Mucosa of gallbladder (tissue), 1 donor: ENCODE measurements at regions not wholly inside any gene's neighbourhood (a gene's known extent, or its start where the extent isn't known, plus 50 kb on each side); places are given as distances from the start of the nearest gene placed in this dataset.

Experiments
- DNase-seq: peaks from one replicate; pipeline ENCODE4 v3.0.0-alpha.2; 2020; ENCODE audit warnings: low spot score
- donor health status: DM: no; HTN: no; CAD: no.

DNA sequence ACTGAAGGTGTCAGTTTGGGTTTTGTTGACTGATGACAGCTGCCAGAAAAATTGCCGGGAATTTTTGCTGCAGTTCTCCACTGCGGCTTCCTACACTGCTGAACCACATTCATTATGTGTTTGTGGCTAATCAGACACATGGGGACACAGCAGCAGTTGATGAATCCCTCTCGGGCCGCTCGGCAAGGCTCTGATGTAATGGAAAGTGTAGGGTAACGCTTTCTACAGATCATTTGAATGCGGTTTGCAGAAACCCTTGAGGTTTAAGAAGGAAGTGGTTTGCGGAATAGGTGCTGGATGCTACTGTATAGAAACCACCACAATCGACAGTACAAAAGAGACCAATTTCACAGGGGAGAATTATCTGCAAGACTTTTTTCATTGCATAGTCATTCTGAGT, 138.7 kb upstream of the SASH1 start:
- DNase-seq: no peak

DNA sequence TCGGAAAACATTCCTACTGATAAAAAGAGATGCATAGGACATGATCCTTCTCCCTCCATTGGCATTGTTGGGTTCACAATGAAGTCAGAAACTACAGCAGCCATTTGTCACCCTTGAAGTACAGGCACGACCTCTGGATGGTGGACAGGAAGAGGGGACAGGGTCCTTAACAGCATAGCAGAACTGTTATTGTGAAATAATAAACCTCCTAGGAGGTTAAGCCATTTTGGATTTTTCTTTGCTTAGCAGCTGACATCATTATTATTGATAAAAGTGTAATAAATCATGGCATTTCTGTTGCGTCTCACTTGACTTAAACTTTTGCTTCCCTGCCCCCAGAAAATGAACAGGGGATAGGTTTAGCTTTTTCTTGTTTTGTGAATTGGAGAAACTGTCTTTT, 134.3 kb upstream of the SASH1 start:
- no peak for DNase-seq

- DNase-seq: no peak
These were observed 130.8 kb upstream of the SASH1 start for GRCh38 chr6:148211777-148212324.

DNA sequence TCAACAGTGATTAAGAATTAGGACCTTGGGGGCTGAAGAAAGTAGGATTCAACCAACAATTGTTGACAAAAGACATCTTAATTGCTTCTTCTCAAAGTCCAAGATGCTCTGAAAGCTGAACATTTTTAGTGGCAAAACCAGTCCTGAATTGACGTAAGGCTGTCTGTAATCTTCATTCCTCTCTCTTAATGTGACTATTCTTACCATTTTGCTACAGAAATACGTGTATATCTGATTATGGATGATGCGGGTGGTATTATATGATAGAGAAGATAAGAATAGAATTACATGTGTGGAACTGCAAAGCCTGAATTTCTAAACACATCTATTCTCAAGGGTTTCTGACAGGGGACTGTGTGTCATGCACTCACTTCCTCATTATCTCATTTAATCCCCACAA, 130.3 kb upstream of the SASH1 start:
- DNase-seq: no peak

- no peak for DNase-seq
These were observed 129.3 kb upstream of the SASH1 start for GRCh38 chr6:148213366-148213765.

DNA sequence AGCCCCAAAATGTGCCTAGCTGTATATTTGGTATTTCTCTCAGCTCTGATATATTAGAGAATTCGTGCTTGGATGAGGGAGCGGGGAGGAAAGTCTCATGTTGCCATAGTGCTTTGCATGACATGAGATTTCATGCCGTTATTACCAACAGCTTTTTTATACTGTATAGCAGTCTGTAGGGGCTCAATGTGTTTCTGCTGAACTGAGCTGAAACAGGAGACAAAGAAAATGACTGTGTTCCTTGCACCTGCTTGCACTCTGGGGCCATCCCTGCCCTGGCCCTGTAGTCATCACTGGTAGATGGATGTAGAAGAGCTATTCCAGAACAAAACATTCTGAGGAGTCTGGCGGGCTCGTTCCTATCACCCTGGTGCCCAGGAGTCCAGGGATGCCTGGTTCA, 128.0 kb upstream of the SASH1 start:
- no peak for DNase-seq

DNA sequence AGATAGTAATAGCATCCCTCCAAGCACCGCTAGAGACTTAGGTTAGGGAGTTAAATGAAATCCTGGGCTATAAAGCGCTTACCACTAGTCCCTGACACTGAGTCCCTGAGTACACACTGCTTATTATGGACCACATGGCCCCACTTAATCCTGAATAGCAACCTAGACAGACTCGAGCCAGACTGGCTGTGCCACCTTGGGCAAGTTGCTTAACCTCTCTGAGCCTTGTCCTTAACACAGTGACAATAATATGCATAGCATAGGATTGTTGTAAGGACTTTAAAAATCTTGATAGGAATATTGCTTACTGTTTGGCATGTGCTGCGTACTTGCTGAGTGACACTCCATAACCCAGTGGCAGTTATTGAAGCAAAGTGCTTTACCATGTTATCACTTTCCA, 125.6 kb upstream of the SASH1 start:
- no peak for DNase-seq

GRCh38 chr6:148217921-148218320, 124.7 kb upstream of the SASH1 start:
- no peak for DNase-seq

DNA sequence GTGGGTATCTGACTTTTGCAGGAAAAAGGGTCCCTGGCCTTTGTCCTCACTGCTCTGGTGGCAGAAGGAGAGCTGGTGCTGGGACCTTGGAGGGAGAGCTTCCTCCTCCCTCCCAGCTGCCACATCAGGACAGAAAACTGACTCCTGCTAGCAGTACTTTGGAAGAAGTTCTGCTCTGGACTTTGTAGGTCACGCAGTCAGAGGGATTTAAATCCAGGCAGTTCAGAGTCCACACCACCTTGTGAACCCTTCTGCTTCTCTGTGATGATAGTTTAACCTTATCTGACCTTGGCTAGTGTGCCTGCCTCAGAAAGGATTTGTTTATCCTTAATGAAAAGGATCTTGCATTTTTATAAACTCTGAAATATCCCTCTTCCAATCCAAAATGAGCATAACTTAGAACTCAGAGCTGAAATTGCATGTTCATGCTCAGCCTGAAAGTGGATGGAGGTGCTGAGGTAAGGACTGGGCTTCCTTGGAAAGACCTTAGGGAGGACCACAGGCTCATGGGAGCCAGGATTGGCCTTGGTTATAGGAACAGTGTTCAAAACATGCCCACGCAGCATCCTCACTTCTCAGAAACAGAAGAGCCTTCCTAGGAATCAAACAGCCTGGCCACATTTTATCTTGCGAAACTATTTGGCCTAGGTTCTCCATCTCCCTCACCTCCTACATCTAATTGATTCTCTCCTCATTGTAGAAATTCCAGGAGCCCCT, 123.9 kb upstream of the SASH1 start:
- DNase-seq: no peak

DNA sequence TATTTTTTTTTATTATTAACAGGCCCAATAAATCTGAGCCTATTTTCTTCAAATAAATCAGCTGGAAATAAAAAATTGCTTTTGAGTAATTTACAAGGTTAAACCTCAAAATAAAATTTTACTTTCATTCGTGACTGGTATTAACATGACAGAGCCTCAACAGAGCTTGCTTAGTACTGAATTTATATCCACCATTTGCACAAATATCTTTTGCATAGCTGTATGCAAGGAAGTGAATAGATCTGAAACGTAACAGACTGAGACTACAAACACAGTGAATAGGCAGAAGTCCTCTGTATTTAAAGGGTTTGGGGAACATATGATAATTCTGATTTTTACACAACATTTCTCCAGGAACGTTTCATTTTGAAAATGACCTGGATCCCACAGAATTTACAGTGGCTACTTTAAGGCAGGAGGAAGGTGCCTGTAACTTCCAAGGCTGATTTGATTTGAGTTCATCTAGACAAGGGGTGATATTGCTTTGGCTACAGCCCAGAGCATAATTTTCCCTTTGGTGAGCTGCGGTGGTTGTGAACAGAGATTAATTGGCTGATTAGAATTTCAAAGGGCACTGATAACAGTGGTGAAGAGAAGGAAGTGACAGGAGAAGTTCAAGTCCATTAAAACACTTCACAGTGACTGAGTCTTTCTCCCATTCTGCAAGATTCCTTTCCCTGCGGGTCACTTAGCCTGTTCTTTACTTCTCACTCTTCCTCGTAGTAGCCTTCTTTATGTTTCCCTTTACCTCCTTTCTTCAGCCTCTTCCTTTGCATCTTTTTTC, 121.2 kb upstream of the SASH1 start:
- no peak for DNase-seq

- no peak for DNase-seq
These were observed 120.3 kb upstream of the SASH1 start for GRCh38 chr6:148222376-148222775.

DNA sequence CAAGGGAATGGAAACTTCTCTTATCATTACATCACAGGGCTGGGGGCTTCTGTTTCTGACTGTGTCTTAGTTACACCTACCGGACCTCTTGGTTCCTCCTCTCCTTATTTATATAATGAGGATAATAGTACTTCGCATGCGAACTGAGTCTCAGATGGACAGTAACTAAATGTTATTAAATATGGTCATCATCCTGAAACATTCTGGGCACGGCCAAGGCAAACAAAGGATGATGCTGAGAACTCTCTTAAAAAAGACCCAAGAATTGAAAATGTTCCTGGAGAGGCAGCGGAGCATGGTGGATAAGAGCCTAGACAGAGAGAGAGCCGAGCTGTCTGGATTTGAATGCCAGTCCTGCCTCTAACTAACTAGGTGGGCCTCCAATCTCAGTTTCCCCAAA, 119.8 kb upstream of the SASH1 start:
- no peak for DNase-seq

- DNase-seq: no peak
These were observed 119.2 kb upstream of the SASH1 start for GRCh38 chr6:148223424-148223842.

DNA sequence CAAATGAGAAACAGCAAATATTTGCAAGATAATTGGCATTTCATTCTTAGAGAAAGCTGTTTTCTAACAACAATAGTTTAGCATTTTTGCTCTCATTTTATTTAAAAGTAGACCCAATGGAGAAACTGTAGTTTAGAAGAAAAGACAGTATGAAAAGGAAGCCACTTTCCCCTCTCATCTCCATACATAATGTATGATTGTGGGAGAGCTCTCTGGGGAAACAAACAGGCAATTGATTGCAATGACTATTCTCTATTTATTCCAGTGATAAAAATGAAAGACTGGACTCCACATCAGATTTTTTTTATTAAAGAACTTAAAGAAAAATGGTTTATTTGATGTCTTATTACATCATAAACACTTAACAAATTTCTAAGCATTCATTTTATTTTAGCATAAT, 116.8 kb upstream of the SASH1 start:
- DNase-seq: no peak

DNA sequence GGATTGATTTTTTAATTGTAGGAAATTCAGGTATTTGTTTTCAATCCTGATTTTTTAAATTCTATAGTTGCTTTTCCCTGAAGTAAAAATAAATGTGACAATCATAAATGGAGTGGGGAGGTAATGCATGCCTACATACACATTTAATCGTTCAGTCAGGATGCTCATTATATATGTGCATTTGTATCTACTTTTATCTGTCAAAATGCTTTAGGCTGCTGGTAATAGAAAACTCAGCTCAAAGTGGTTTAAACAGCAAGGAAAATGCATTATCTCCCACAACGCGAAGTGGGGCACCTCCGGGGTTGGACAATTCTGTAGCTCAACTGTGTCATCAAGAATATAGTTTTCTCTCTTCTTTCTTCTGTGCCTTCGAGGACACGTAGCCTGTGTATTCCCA, 116.4 kb upstream of the SASH1 start:
- DNase-seq: no peak

DNA sequence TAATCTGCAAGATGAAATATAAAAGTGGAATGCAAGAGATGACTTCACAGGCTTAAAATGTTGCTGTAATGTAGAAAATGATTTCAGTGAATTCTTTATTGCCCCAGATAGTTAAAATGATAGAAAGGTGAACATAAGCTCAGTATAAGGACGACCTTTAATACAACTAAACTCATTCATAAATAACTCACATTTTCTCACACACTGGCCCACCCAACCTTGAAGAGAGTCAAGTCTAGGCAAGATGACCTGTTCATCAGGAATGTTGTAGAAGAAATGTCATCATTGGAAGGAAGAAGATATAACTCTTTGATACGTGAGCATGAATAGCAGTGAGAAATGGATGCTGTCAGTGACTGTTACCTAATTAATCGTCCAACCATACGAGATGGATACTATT, 111.1 kb upstream of the SASH1 start:
- no peak for DNase-seq

DNA sequence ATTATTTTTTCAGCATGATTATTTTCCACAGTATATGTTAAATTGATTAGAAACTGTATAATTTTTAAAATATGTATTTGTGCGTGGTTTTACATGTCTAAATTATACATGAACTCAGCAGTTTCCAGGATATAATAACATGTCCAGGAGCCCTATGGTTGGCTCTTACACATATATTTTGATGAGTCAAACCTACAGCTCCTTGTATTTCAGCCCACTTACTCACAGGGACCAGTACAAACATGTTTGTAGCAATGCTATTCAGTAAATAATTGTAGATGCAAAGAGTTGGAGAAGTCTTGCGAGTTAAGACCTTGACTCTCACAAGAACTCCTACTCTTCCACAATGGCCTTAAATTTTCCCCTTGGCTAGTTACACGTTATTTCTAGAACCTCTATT, 107.2 kb upstream of the SASH1 start:
- DNase-seq: no peak

GRCh38 chr6:148238713-148239112, 103.9 kb upstream of the SASH1 start:
- DNase-seq: no peak

DNA sequence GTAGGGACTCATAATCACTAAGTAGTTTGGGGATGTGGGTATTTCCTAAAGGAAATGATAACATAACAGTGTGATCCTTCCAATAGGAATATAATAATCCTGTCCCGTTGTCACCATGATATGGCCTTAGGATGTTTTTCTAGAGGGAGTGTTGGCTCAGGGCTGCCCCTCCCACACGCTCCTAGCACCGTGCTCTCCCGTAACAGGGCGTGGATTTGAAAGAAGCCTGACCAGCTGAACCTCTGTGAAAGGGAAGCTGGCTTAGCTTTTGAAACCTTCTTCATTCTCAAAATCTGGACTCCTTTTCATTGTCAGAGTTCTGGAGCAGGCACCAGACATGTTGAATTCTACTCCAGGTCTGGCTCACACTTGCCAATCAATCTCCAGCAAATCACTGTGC, 103.4 kb upstream of the SASH1 start:
- no peak for DNase-seq

DNA sequence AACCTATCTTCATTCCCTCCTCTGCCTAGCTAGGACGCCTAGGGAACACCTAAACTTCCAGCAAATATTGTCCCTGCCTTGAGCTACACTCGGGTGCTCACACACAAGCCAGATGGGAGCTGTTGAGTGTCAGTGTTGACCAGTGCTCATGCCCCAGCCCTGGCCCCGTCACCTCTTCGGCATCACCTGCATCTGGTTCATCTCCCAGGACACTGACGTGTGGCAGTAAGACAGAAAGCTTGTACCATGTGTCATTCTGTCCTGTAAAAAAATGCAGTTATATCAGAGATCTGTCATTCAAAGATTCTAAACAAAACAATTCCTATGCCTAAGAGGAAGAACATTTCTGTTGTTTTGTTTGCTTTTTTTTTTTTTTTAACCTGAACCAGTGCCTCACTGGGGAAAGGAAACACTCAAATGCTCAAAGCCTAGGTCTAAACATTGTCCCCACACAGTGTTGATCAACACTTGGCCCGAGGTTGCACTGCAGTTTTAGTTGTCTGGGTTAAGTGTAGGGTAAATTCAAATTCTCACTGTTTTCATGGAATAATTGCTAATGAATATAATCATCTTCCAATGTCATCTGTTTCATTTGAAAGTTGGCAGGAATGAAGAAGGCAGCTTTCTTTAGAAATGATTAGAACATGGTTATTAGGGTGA, 102.7 kb upstream of the SASH1 start:
- DNase-seq: no peak

DNA sequence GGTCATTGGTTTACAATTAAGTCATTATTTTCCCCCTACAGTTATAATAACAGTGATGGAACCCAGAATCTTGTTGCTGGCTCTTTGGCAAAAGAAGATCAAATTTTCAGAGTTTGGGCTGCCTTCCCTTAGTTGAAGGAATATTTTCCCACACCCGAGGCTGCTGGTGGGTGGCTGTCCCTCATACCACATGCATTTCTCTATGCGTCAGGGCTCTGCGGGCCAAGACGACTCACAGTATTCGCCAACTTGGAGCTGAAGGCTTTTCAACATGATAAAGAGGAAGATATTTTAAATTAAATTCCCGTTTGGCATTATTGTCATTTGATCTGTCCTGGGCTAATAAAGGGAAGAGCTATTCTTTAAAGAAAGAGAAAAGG, 102.2 kb upstream of the SASH1 start:
- DNase-seq: peak; percentile 25

GRCh38 chr6:148240861-148241477, 101.7 kb upstream of the SASH1 start:
- no peak for DNase-seq
